ENCODE measurements at regions not wholly inside any gene's neighbourhood (a gene's known extent, or its start where the extent isn't known, plus 50 kb on each side); places are given as distances from the start of the nearest gene placed in this dataset.
A peak's percentile ranks its signal among the peaks of the same experiment; 100 is the strongest.

DNA sequence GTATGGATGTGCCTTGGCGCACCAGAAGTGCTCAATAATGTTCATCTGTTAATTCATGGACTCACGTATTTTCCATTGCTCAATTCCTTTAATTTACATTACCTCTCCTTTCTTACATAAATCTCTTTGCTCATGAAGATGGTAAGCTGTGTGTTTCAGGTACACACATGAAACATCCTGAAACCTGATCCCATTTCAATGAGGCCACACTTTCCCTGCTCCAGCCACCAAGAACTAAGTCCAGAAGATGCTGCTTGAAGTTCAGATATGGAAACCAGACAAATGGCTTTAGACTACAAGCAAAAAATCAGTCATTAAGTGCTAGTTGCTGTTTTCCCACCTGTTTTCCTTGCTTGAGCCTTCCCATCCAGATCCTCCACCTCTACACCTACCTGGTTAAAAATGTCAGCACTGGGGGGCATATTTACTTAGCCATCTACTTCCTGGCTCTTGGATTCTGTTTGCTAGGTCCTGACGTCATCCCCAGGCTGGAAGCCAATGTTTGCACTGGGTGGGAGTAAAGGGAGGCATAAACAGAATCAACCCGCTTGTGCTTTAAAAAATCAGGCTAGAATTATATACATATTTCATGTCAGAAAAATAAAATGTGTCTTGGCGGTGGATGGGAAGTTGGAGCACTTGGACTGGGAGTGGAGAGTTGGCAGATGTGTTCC is 309.7 kb downstream of the OSR1 start (continued):
- TF ChIP-seq ZNF883 (CRISPR knock-in tag; IDR thresholded peaks at IDR 0.05; ENCODE audit: not compliant biosample characterization): no peak
- TF ChIP-seq KLF13 (CRISPR knock-in tag; IDR thresholded peaks at IDR 0.05): no peak
- no peak for TF ChIP-seq ZSCAN22 (CRISPR knock-in tag; IDR thresholded peaks at IDR 0.05)
- TF ChIP-seq STAG1 (CRISPR knock-in tag; IDR thresholded peaks at IDR 0.05): no peak
- TF ChIP-seq SRSF1 (optimal IDR thresholded peaks at IDR 0.05; ENCODE audit: low read depth, low read length): no peak
- no peak for TF ChIP-seq EEA1 (CRISPR knock-in tag; IDR thresholded peaks at IDR 0.05; ENCODE audit: borderline replicate concordance)
- TF ChIP-seq ELF1 (CRISPR knock-in tag; IDR thresholded peaks at IDR 0.05): peak; percentile 85
- no peak for TF ChIP-seq AGO2 (optimal IDR thresholded peaks at IDR 0.05; ENCODE audit: low read depth, low read length)
- TF ChIP-seq, protein P1, sequence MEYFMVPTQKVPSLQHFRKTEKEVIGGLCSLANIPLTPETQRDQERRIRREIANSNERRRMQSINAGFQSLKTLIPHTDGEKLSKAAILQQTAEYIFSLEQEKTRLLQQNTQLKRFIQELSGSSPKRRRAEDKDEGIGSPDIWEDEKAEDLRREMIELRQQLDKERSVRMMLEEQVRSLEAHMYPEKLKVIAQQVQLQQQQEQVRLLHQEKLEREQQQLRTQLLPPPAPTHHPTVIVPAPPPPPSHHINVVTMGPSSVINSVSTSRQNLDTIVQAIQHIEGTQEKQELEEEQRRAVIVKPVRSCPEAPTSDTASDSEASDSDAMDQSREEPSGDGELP (IDR thresholded peaks at IDR 0.05; ENCODE audit: borderline replicate concordance, low read depth): 0 out of 2 replicates have a peak, but pooled peaks have one; percentile 25
- TF ChIP-seq SETDB1 (CRISPR knock-in tag; IDR thresholded peaks at IDR 0.05; ENCODE audit: borderline replicate concordance): no peak
- TF ChIP-seq MBD4 (IDR thresholded peaks at IDR 0.05; ENCODE audit: borderline replicate concordance, low read length): no peak
- no peak for TF ChIP-seq AKNA (CRISPR knock-in tag; IDR thresholded peaks at IDR 0.05; ENCODE audit: borderline replicate concordance)
- no peak for TF ChIP-seq YEATS2 (CRISPR knock-in tag; IDR thresholded peaks at IDR 0.05; ENCODE audit: borderline replicate concordance)
- TF ChIP-seq, protein P2, sequence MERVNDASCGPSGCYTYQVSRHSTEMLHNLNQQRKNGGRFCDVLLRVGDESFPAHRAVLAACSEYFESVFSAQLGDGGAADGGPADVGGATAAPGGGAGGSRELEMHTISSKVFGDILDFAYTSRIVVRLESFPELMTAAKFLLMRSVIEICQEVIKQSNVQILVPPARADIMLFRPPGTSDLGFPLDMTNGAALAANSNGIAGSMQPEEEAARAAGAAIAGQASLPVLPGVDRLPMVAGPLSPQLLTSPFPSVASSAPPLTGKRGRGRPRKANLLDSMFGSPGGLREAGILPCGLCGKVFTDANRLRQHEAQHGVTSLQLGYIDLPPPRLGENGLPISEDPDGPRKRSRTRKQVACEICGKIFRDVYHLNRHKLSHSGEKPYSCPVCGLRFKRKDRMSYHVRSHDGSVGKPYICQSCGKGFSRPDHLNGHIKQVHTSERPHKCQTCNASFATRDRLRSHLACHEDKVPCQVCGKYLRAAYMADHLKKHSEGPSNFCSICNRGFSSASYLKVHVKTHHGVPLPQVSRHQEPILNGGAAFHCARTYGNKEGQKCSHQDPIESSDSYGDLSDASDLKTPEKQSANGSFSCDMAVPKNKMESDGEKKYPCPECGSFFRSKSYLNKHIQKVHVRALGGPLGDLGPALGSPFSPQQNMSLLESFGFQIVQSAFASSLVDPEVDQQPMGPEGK (CRISPR knock-in tag; IDR thresholded peaks at IDR 0.05): peak; percentile 98
- peak; percentile 61; the same call in 1 of the 2 replicates for TF ChIP-seq TARDBP (CRISPR knock-in tag; IDR thresholded peaks at IDR 0.05)
- TF ChIP-seq, protein P3, sequence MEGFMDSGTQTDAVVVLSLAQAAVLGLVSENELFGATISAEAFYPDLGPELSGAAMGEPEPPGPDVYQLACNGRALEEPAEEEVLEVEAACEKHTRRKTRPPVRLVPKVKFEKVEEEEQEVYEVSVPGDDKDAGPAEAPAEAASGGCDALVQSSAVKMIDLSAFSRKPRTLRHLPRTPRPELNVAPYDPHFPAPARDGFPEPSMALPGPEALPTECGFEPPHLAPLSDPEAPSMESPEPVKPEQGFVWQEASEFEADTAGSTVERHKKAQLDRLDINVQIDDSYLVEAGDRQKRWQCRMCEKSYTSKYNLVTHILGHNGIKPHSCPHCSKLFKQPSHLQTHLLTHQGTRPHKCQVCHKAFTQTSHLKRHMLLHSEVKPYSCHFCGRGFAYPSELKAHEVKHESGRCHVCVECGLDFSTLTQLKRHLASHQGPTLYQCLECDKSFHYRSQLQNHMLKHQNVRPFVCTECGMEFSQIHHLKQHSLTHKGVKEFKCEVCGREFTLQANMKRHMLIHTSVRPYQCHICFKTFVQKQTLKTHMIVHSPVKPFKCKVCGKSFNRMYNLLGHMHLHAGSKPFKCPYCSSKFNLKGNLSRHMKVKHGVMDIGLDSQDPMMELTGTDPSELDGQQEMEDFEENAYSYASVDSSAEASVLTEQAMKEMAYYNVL (CRISPR knock-in tag; IDR thresholded peaks at IDR 0.05; ENCODE audit: borderline replicate concordance): peak; percentile 67; the same call in 1 of the 2 replicates
- TF ChIP-seq LCORL (IDR thresholded peaks at IDR 0.05): no peak
- no peak for TF ChIP-seq LCORL (CRISPR knock-in tag; IDR thresholded peaks at IDR 0.05)
- no peak for TF ChIP-seq ZNF737 (CRISPR knock-in tag; IDR thresholded peaks at IDR 0.05; ENCODE audit: borderline replicate concordance)
- no peak for TF ChIP-seq ZNF282 (IDR thresholded peaks at IDR 0.05; ENCODE audit: partially characterized antibody)
- 0 out of 2 replicates have a peak, but pooled peaks have one; percentile 25 for TF ChIP-seq ZBTB7B (CRISPR knock-in tag; IDR thresholded peaks at IDR 0.05)
